ENCODE measurements at regions not wholly inside any gene's neighbourhood (a gene's known extent, or its start where the extent isn't known, plus 50 kb on each side); places are given as distances from the start of the nearest gene placed in this dataset.

- no peak for TF ChIP-seq CTCF (IDR thresholded peaks at IDR 0.05; ENCODE audit: low read length)
- TF ChIP-seq EZH2 (IDR thresholded peaks at IDR 0.05; ENCODE audit: borderline replicate concordance, low read length), result no peak
Observed at GRCh38 chr3:180265551-180265950, 228.8 kb upstream of the PEX5L start.

Measured in OCI-LY1 (cell line).